Fibroblast of skin of right quadriceps (primary cell): ENCODE measurements at regions not wholly inside any gene's neighbourhood (a gene's known extent, or its start where the extent isn't known, plus 50 kb on each side); places are given as distances from the start of the nearest gene placed in this dataset.
"Not testable (repeated sequence)": the region's sequence is repeated elsewhere in the genome, so short reads cannot be mapped to it uniquely, and the experiment has no call there.

Experiments used
- DNase-seq: peaks from one replicate; pipeline ENCODE4 v3.0.0-alpha.2; 2013

DNA sequence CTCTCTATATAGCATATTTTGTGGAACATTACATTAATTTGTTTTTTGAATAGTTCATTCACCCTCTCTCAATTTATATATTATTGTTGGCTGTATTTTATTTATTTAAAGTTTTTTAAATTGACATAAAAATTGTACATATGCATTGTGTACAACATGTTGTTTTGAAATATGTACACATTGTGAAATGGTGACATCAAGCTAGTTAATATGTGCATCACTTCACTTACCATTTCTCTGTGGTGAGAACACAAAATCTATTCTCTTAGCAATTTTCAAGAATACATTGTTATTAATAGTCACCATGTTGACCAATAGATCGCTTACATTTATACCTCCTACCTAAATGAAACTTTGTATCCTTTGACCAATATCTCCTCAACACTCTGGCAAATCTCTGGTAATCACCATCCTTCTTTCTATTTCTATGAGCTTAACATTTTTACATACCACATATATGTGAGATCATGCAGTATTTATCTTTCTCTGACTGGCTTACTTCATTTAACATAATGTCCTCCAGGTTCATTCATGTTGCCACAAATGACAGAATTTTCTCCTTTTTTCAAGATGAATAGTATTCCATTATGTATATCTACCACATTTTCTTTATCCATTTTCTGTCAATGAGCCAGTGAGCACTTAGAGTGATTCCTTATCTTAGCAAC, 180.9 kb upstream of the DEPDC1 start:
- DNase-seq = no peak

GRCh38 chr1:68696221-68696620, 199.3 kb upstream of the DEPDC1 start:
- no peak for DNase-seq

GRCh38 chr1:68703921-68704354, 207.1 kb upstream of the DEPDC1 start:
- DNase-seq = no peak

GRCh38 chr1:68704800-68705443, 208.0 kb upstream of the DEPDC1 start:
- DNase-seq = no peak

DNA sequence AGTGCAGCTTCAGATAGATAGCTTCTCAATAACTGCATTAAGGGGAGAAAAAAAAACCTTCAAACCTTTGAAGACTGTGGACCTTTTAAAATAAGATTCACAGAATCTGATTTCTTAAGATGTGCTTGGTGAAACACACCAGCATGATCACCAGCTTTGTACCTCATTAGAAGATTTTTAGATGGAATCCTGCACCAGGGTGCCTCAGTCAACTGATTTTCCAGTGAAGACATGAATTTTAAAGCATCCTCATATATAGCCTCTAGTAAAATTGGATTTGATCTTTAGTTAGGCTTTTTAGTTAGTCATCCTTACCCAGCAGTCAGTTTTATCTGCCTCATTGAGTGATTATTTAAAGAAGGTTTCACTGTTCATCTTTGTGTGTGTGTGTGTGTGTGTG, 208.6 kb upstream of the DEPDC1 start:
- DNase-seq = no peak

GRCh38 chr1:68706639-68707317, 209.9 kb upstream of the DEPDC1 start:
- DNase-seq = no peak

GRCh38 chr1:68717330-68717729, 220.4 kb upstream of the DEPDC1 start:
- no peak for DNase-seq

DNA sequence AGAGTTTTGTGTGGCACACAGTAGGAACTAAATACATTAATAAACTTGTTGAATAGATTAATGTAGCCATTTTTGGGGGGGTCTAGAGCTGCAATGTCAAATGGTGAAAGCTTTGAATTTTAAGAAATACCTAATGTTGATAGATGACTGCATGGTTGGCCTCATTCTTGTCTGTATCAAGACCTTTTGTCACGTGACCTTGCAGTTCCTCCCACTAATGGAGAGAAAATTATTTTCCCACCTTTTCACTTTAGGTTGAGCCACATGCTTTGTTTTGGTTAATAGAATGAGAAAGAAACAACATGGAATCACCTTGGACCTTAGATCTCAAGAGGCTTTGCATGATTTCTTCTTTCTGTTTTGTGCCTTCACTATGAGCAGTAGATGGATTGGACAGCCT, 223.6 kb upstream of the DEPDC1 start:
- DNase-seq = no peak

- DNase-seq = no peak
These were observed 226.9 kb upstream of the DEPDC1 start for GRCh38 chr1:68723791-68724190.

DNA sequence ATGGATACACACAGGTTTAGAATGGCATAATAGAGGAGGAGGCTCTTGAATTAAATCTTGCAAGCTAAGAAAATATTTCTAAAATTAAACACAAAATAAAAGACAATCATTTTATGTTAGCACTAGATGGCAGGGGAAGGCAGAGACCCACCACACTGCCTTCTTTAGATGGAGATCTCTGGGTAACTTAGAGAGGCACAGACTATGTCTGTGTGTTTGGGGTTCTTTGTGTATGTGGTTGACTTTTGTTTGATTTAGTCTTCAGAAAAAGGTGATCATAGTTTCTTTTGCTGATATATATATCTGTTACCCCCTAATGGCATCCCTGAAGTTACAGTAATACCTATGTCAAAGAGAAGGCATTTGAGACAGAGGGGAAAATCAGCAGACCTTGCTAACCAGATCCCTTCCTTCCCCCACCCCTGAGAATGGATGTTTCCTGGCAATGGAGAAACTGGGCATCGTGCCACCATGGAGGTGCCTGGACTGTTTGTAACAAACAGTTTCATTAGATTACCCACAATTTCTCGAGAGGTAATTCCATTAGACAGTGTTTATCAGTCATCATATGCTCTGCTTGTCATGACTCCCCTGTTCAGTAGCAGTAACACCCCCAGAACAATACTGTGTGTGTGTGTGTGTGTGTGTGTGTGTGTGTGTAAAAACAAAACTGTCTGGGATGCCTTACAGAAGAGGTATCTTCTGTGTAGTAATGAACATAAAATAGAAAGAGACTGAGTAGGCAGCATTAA, 228.3 kb upstream of the DEPDC1 start:
- no peak for DNase-seq

GRCh38 chr1:68739486-68739885, 242.6 kb upstream of the DEPDC1 start:
- DNase-seq = not testable (repeated sequence)

GRCh38 chr1:68745011-68745410, 248.1 kb upstream of the DEPDC1 start:
- no peak for DNase-seq

- DNase-seq = no peak
These were observed 248.6 kb upstream of the DEPDC1 start for GRCh38 chr1:68745451-68745850.

DNA sequence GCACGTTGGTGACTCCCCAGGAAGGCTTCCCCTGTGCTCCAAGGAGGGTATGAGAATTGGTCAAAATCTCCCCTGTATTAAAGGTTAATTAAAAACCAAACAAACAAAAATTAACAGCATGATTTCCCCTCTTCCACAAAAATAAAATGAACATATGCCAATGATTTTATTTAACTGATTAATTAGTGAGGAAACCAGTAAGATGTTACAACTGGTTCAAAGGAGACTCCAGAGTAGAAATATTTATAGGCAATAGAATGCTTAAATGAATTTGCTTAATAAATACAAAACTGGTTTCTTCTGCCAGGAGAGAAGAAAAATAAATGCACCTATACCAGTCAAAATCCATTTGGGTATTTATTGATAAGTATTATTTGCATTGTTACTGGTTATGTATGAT, 249.5 kb upstream of the DEPDC1 start:
- no peak for DNase-seq

GRCh38 chr1:68751723-68752122, 254.8 kb upstream of the DEPDC1 start:
- no peak for DNase-seq

- no peak for DNase-seq
These were observed 261.9 kb upstream of the DEPDC1 start for GRCh38 chr1:68758666-68759209.

- DNase-seq = no peak
These were observed 271.1 kb upstream of the DEPDC1 start for GRCh38 chr1:68767941-68768340.

DNA sequence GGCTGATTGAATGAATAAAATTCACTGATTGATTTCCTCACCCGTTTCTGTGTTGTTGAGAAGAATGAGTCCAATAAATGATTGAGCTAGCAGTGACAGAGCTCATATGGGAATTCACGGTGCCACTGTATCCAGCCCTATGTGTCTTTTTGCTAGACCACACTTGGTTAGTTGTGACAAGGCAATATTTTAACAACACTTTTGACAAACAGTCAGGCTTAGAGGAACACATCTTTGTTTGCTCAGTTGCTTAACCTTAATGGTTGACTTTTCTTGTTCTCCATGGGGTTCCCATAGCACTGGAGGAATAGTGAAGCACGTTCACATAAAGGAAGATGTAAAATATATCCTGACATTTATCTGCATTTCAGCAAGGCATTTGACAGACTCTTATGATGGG, 273.9 kb upstream of the DEPDC1 start:
- DNase-seq = no peak

GRCh38 chr1:68777851-68778250, 281.0 kb upstream of the DEPDC1 start:
- no peak for DNase-seq

DNA sequence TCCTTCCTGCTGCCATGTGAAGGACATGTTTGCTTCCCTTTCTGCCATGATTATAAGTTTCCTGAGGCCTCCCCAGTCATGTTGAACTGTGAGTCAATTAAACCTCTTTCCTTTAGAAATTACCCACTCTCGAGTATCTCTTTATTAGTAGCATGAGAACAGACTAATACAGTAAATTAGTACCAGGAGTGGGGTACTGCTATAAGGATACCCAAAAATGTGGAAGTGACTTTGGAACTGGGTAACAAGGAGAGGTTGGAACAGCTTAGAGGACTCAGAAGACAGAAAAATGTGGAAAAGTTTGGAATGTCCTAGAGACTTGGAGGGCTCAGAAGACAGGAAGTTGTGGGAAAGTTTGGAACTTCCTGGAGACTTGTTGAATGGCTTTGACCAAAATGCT, 283.0 kb upstream of the DEPDC1 start:
- DNase-seq = not testable (repeated sequence)

DNA sequence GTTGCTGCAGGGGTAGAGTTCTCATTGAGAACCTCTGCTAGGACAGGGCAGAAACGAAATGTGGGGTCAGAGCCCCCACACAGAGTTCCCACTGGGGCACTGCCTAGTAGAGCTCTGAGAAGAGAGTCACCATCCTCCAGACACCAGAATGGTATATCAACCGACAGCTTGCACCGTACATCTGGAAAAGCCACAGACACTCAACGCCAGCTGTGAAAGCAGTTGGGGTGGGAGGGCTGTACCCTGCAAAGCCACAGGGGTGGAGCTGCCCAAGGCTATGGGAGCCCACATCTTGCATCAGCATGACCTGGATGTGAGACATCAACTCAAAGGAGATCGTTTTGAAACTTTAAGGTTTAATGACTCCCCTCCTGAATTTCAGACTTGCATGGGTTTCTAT, 284.0 kb upstream of the DEPDC1 start:
- DNase-seq = no peak

- DNase-seq = no peak
These were observed 286.0 kb upstream of the DEPDC1 start for GRCh38 chr1:68782890-68783289.

DNA sequence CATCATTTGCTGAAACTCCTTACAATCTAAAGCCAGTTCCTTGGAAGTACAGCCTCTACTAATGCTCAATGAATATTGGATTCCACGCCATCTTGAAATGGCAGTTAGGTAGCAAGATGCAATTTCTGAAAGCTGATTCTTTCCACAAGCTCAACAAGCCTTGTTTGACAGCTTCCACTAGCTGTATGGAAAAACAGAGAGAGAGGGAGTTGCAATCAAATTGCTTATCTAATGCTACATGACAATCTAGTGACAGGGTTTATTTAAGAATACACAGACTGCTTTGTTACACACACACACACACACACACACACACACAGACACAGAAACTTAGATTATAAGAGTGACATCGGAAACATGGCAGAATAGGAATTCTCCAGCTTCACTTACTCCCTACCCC, 288.4 kb upstream of the DEPDC1 start:
- no peak for DNase-seq
